Liver (tissue), 8 donors: ENCODE measurements at regions not wholly inside any gene's neighbourhood (a gene's known extent, or its start where the extent isn't known, plus 50 kb on each side); places are given as distances from the start of the nearest gene placed in this dataset.

Source experiments
- DNase-seq: peaks from one replicate; pipeline ENCODE4 v3.0.0-alpha.2; 2017; ENCODE audit warnings: low spot score
- H3K27ac ChIP-seq, 2 donors: one replicate each; pipeline ENCODE4 v1.7.0; 2013; ENCODE audit warnings: inconsistent platforms in 2 of 2, low read length in 2 of 2, control low read depth in 1 of 2, low read depth in 1 of 2, mild to moderate bottlenecking in 1 of 2
- H3K27me3 ChIP-seq, 4 donors: one replicate each; pipeline versions ENCODE4 v1.6.1 to v1.7.0; 2013; ENCODE audit warnings: low read length in 3 of 4, inconsistent platforms in 1 of 4, mild to moderate bottlenecking in 1 of 4, moderate library complexity in 1 of 4; ENCODE audit not compliant: control insufficient read depth in 4 of 4, insufficient read depth in 4 of 4
- H3K36me3 ChIP-seq, 4 donors: one replicate each; pipeline versions ENCODE4 v1.6.1 to v1.7.0; 2013; ENCODE audit warnings: low read length in 3 of 4, mild to moderate bottlenecking in 3 of 4, low read depth in 1 of 4, moderate library complexity in 1 of 4; ENCODE audit not compliant: control insufficient read depth in 4 of 4, insufficient read depth in 3 of 4
- H3K4me1 ChIP-seq, 4 donors: one replicate each; pipeline versions ENCODE4 v1.6.1 to v1.7.0; 2013; ENCODE audit warnings: low read length in 3 of 4, mild to moderate bottlenecking in 3 of 4, moderate library complexity in 1 of 4; ENCODE audit not compliant: control insufficient read depth in 4 of 4, insufficient read depth in 4 of 4
- H3K4me3 ChIP-seq, 3 donors: one replicate each; pipeline versions ENCODE4 v1.6.1 to v1.7.0; 2013; ENCODE audit warnings: low read length in 3 of 3, control low read depth in 1 of 3, low read depth in 1 of 3, mild to moderate bottlenecking in 1 of 3
- H3K9ac ChIP-seq, 2 donors: one replicate each; pipeline ENCODE4 v1.7.0; 2013; ENCODE audit warnings: low read length in 2 of 2, mild to moderate bottlenecking in 2 of 2, moderate library complexity in 2 of 2, control low read depth in 1 of 2, low read depth in 1 of 2
- H3K9me3 ChIP-seq, 4 donors: one replicate each; pipeline versions ENCODE4 v1.6.1 to v1.7.0; 2013; ENCODE audit warnings: low read length in 3 of 4; ENCODE audit not compliant: control insufficient read depth in 4 of 4
- EGR1 ChIP-seq, 2 donors: IDR thresholded peaks; 2 replicates each; pipeline ENCODE4 v1.6.1; 2016 to 2018; ENCODE audit warnings: antibody characterized with exemption in 2 of 2, low read depth in 2 of 2
- FOXA1 ChIP-seq: IDR thresholded peaks from 2 replicates; pipeline ENCODE4 v1.6.1; 2016; ENCODE audit warnings: antibody characterized with exemption
- FOXA2 ChIP-seq: IDR thresholded peaks from 2 replicates; pipeline ENCODE4 v1.6.1; 2016; ENCODE audit warnings: antibody characterized with exemption
- GABPA ChIP-seq, 2 donors: IDR thresholded peaks in 1 of 2; conservative IDR thresholded peaks in 1 of 2; 2 replicates each; pipeline ENCODE4 v1.6.1; 2016; ENCODE audit warnings: antibody characterized with exemption in 2 of 2, mild to moderate bottlenecking in 1 of 2, moderate library complexity in 1 of 2
- HNF4A ChIP-seq, 2 donors: conservative IDR thresholded peaks; 2 replicates each; pipeline ENCODE4 v1.6.1; 2016; ENCODE audit warnings: antibody characterized with exemption in 2 of 2, mild to moderate bottlenecking in 2 of 2
- HNF4G ChIP-seq: IDR thresholded peaks from 2 replicates; pipeline ENCODE4 v1.6.1; 2016; ENCODE audit warnings: antibody characterized with exemption
- JUND ChIP-seq, 2 donors: IDR thresholded peaks; 2 replicates each; pipeline ENCODE4 v1.6.1; 2016; ENCODE audit warnings: antibody characterized with exemption in 2 of 2
- NR2F2 ChIP-seq: IDR thresholded peaks from 2 replicates; pipeline ENCODE4 v1.6.1; 2016; ENCODE audit warnings: antibody characterized with exemption
- RAD21 ChIP-seq, 2 donors: IDR thresholded peaks; 2 replicates each; pipeline ENCODE4 v1.6.1; 2016; ENCODE audit warnings: antibody characterized with exemption in 2 of 2, mild to moderate bottlenecking in 2 of 2
- RXRA ChIP-seq, 2 donors: IDR thresholded peaks; 2 replicates each; pipeline ENCODE4 v1.6.1; 2017 to 2018; ENCODE audit warnings: antibody characterized with exemption in 2 of 2, mild to moderate bottlenecking in 1 of 2
- SP1 ChIP-seq: IDR thresholded peaks from 2 replicates; pipeline ENCODE4 v1.6.1; 2018; ENCODE audit warnings: antibody characterized with exemption, mild to moderate bottlenecking
- TAF1 ChIP-seq: conservative IDR thresholded peaks from 2 replicates; pipeline ENCODE4 v1.6.1; 2016; ENCODE audit warnings: antibody characterized with exemption, mild to moderate bottlenecking
- YY1 ChIP-seq: IDR thresholded peaks from 2 replicates; pipeline ENCODE4 v1.6.1; 2016; ENCODE audit warnings: antibody characterized with exemption, mild to moderate bottlenecking
- WGBS: extraction: QIAGEN DNeasy Blood & Tissue Kit; methylation state at CpG from one replicate; pipeline ENCODE4 v1.1.7; 2013; 5-methylcytosine and 5-hydroxymethylcytosine counted together
- TF ChIP-seq, protein P1 (sequence below): IDR thresholded peaks from 2 replicates; pipeline ENCODE4 v1.6.1; 2016; ENCODE audit warnings: antibody characterized with exemption, mild to moderate bottlenecking
- TF ChIP-seq, protein P2 (sequence below): fragments of 150-350 bp; IDR thresholded peaks from 2 replicates; pipeline ENCODE4 v1.5.1; 2017; ENCODE audit warnings: improper control_type of control experiment, low read depth, low read length; ENCODE audit not compliant: missing input control
- TF ChIP-seq, protein P3 (sequence below): IDR thresholded peaks from 2 replicates; pipeline ENCODE4 v1.6.1; 2016; ENCODE audit warnings: antibody characterized with exemption
- TF ChIP-seq, protein P4 (sequence below): IDR thresholded peaks from 2 replicates; pipeline ENCODE4 v1.6.1; 2016; ENCODE audit warnings: antibody characterized with exemption
- TF ChIP-seq, protein P5 (sequence below): IDR thresholded peaks from 2 replicates; pipeline ENCODE4 v1.6.1; 2016; ENCODE audit warnings: antibody characterized with exemption
- donor health status: healthy.
- donor health status: healthy.
- donor health status: healthy.
- donor health status: healthy.
- donor health status: healthy.

DNA sequence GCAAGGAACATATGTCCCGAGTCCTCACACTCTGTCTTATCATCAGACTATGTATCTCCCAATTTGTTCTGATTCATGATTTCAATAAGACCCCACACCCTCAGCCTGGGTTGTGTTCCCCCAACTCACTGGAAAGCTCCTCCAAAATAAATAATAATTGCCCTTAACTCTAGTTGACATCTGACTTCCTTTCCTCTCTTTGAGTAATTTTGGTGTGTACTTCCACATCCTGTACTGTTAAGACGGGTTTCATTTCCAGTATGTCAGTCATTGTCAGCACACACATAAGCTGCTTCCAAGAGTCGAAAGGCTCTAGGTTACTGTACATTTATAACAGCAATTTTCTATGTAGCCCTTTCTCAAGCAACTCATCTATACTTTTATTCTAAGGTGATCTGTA is 52.2 kb upstream of the C1QTNF7 start:
- H3K36me3 ChIP-seq: no peaks in the 10 kb centered on the region
- no peak overlapping the region for H3K27ac ChIP-seq
- WGBS: 57% methylated on average over 3 of the region's 3 CpGs

DNA sequence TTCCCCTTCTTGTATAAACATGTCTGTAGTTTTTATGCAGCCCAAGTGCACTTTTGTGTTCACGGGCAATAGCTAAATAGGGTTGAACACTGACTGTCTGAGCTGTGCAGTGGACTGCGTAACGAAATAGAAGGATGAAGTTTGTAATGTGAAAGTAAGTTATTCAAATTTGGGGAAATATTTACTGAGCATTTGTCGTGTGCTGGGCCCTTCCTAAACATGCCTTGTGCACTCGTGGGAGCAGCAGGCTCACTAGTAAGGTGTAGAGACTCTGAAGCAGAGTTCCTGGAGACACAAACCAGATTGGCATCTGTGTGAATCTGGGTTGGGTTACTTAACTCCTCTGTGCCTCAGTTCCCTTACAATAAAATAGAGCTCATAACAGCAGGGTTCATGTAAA is 51.7 kb upstream of the C1QTNF7 start:
- Histone ChIP-seq H3K4me3 (no peak overlapping the region), H3K4me1 (no peaks in the 10 kb centered on the region), H3K9me3 (no peaks in the 10 kb centered on the region), H3K27ac (no peak overlapping the region), H3K36me3 (no peaks in the 10 kb centered on the region), H3K9ac (no peak overlapping the region), H3K27me3 (no peaks in the 10 kb centered on the region)
- WGBS: 70% methylated on average over 5 of the region's 5 CpGs
- DNase-seq: no peak
- TF ChIP-seq NR2F2: no peak
- no peak for TF ChIP-seq TAF1
- no peak for TF ChIP-seq FOXA2
- TF ChIP-seq, protein P1, sequence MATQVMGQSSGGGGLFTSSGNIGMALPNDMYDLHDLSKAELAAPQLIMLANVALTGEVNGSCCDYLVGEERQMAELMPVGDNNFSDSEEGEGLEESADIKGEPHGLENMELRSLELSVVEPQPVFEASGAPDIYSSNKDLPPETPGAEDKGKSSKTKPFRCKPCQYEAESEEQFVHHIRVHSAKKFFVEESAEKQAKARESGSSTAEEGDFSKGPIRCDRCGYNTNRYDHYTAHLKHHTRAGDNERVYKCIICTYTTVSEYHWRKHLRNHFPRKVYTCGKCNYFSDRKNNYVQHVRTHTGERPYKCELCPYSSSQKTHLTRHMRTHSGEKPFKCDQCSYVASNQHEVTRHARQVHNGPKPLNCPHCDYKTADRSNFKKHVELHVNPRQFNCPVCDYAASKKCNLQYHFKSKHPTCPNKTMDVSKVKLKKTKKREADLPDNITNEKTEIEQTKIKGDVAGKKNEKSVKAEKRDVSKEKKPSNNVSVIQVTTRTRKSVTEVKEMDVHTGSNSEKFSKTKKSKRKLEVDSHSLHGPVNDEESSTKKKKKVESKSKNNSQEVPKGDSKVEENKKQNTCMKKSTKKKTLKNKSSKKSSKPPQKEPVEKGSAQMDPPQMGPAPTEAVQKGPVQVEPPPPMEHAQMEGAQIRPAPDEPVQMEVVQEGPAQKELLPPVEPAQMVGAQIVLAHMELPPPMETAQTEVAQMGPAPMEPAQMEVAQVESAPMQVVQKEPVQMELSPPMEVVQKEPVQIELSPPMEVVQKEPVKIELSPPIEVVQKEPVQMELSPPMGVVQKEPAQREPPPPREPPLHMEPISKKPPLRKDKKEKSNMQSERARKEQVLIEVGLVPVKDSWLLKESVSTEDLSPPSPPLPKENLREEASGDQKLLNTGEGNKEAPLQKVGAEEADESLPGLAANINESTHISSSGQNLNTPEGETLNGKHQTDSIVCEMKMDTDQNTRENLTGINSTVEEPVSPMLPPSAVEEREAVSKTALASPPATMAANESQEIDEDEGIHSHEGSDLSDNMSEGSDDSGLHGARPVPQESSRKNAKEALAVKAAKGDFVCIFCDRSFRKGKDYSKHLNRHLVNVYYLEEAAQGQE: no peak
- no peak for TF ChIP-seq FOXA1
- TF ChIP-seq GABPA (IDR thresholded peaks at IDR 0.05 in 1 of 2, conservative IDR thresholded peaks at IDR 0.05 in 1 of 2): no peak
- TF ChIP-seq HNF4G: no peak
- TF ChIP-seq, protein P2, sequence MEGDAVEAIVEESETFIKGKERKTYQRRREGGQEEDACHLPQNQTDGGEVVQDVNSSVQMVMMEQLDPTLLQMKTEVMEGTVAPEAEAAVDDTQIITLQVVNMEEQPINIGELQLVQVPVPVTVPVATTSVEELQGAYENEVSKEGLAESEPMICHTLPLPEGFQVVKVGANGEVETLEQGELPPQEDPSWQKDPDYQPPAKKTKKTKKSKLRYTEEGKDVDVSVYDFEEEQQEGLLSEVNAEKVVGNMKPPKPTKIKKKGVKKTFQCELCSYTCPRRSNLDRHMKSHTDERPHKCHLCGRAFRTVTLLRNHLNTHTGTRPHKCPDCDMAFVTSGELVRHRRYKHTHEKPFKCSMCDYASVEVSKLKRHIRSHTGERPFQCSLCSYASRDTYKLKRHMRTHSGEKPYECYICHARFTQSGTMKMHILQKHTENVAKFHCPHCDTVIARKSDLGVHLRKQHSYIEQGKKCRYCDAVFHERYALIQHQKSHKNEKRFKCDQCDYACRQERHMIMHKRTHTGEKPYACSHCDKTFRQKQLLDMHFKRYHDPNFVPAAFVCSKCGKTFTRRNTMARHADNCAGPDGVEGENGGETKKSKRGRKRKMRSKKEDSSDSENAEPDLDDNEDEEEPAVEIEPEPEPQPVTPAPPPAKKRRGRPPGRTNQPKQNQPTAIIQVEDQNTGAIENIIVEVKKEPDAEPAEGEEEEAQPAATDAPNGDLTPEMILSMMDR: no peak
- no peak for TF ChIP-seq SP1
- no peak for TF ChIP-seq RAD21 (IDR thresholded peaks at IDR 0.05)
- TF ChIP-seq, protein P3, sequence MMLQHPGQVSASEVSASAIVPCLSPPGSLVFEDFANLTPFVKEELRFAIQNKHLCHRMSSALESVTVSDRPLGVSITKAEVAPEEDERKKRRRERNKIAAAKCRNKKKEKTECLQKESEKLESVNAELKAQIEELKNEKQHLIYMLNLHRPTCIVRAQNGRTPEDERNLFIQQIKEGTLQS: no peak
- TF ChIP-seq HNF4A (conservative IDR thresholded peaks at IDR 0.05): no peak
- no peak for TF ChIP-seq JUND (IDR thresholded peaks at IDR 0.05)
- TF ChIP-seq, protein P4, sequence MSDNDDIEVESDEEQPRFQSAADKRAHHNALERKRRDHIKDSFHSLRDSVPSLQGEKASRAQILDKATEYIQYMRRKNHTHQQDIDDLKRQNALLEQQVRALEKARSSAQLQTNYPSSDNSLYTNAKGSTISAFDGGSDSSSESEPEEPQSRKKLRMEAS: no peak
- TF ChIP-seq, protein P5, sequence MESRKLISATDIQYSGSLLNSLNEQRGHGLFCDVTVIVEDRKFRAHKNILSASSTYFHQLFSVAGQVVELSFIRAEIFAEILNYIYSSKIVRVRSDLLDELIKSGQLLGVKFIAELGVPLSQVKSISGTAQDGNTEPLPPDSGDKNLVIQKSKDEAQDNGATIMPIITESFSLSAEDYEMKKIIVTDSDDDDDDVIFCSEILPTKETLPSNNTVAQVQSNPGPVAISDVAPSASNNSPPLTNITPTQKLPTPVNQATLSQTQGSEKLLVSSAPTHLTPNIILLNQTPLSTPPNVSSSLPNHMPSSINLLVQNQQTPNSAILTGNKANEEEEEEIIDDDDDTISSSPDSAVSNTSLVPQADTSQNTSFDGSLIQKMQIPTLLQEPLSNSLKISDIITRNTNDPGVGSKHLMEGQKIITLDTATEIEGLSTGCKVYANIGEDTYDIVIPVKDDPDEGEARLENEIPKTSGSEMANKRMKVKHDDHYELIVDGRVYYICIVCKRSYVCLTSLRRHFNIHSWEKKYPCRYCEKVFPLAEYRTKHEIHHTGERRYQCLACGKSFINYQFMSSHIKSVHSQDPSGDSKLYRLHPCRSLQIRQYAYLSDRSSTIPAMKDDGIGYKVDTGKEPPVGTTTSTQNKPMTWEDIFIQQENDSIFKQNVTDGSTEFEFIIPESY: no peak
- TF ChIP-seq RXRA (IDR thresholded peaks at IDR 0.05): no peak
- TF ChIP-seq EGR1 (IDR thresholded peaks at IDR 0.05; ENCODE audit: low read depth in 2 of 2): no peak
- TF ChIP-seq YY1: no peak

More for the DNA sequence above, 52.2 kb upstream of the C1QTNF7 start:
- Histone ChIP-seq H3K4me1 (no peaks in the 10 kb centered on the region), H3K27me3 (no peaks in the 10 kb centered on the region), H3K9me3 (no peaks in the 10 kb centered on the region), H3K9ac (no peak overlapping the region), H3K4me3 (no peak overlapping the region)
- TF ChIP-seq EGR1 (IDR thresholded peaks at IDR 0.05; ENCODE audit: low read depth in 2 of 2): no peak
- TF ChIP-seq, protein P4: peak; percentile 16
- DNase-seq: no peak
